GM12864 (cell line): ENCODE measurements at regions not wholly inside any gene's neighbourhood (a gene's known extent, or its start where the extent isn't known, plus 50 kb on each side); places are given as distances from the start of the nearest gene placed in this dataset.
A peak's percentile ranks its signal among the peaks of the same experiment; 100 is the strongest.

ENCODE experiments used
- DNase-seq: peaks from one replicate; pipeline ENCODE4 v3.0.0-alpha.2; 2011; ENCODE audit warnings: low read depth
- H3K4me3 ChIP-seq: 2 replicates; pipeline ENCODE4 v1.5.1; 2011; ENCODE audit warnings: mild to moderate bottlenecking, low read depth, low read length, control low read depth
- TF ChIP-seq, protein P1 (sequence below): IDR thresholded peaks from 2 replicates; pipeline ENCODE4 v1.5.1; 2011; ENCODE audit warnings: low read depth, mild to moderate bottlenecking, moderate library complexity, low read length, control low read depth, inconsistent platforms; ENCODE audit errors: missing control alignments

GRCh38 chr6:85948481-85948880 is 305.8 kb upstream of the SYNCRIP start:
- TF ChIP-seq, protein P1, sequence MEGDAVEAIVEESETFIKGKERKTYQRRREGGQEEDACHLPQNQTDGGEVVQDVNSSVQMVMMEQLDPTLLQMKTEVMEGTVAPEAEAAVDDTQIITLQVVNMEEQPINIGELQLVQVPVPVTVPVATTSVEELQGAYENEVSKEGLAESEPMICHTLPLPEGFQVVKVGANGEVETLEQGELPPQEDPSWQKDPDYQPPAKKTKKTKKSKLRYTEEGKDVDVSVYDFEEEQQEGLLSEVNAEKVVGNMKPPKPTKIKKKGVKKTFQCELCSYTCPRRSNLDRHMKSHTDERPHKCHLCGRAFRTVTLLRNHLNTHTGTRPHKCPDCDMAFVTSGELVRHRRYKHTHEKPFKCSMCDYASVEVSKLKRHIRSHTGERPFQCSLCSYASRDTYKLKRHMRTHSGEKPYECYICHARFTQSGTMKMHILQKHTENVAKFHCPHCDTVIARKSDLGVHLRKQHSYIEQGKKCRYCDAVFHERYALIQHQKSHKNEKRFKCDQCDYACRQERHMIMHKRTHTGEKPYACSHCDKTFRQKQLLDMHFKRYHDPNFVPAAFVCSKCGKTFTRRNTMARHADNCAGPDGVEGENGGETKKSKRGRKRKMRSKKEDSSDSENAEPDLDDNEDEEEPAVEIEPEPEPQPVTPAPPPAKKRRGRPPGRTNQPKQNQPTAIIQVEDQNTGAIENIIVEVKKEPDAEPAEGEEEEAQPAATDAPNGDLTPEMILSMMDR: no peak
- H3K4me3 ChIP-seq: no peak overlapping the region
- DNase-seq: no peak

DNA sequence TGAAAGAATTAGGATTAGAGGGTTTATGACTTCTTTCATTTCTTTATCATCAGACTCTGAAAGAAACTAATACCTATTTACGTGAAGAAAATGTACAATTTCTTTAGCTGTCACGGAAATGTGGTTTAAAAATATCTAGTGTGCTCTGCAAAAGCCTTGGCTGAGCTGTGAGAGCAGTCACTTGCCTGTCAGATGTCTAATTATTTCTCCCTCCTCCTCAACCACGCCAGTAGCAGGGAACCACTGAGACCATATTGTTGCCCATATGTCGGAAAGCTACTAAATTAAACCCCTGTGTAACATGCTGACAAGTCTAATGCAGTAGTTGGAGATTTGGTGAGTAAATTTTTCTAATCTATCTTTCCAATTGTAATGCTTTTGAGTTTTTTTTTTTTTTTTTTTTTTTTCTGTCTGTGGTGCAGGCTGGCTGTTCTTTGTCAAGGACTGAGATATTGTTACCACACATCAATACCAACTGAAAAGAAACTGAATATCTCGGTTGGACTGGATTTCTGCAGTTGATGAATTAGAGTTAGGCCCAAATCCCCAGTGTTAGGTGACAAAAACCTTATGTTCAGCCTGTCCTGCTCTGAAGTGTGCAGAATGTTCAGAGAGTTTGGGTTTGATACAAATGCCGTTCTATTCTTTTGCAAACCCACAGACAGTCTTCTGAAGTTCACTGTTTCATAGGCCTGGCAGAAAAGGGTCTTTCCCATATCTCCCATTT is 302.9 kb upstream of the SYNCRIP start:
- DNase-seq: no peak
- no peak overlapping the region for H3K4me3 ChIP-seq
- TF ChIP-seq, protein P1: no peak

- no peak overlapping the region for H3K4me3 ChIP-seq
- TF ChIP-seq, protein P1: no peak
- DNase-seq: no peak
Observed at GRCh38 chr6:85944776-85945175, 302.1 kb upstream of the SYNCRIP start.

DNA sequence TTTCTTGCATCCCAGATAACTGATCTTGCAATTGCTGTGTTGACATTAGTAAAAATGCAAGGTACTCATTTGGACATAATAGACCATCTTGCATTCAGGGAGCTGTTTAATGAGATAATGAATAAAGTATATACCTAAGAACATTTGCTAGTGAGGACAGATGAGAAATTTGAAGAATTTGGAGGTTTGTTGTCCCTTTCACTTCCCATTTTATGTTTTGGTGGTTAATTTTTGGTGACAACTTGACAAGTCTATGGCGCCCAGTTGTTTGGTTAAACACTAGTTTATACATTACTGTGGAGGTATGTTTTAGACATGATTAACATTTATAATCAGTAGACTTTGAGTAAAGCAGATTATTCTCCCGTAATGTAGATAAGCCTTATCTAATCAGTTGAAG is 300.2 kb upstream of the SYNCRIP start:
- TF ChIP-seq, protein P1: no peak
- no peak for DNase-seq
- H3K4me3 ChIP-seq: no peak overlapping the region

- no peak overlapping the region for H3K4me3 ChIP-seq
- no peak for DNase-seq
- TF ChIP-seq, protein P1: no peak
Observed at GRCh38 chr6:85936916-85937315, 294.2 kb upstream of the SYNCRIP start.

- H3K4me3 ChIP-seq: no peak overlapping the region
- DNase-seq: no peak
- TF ChIP-seq, protein P1: peak; percentile 67
Observed at GRCh38 chr6:85923013-85923430, 280.3 kb upstream of the SYNCRIP start.

DNA sequence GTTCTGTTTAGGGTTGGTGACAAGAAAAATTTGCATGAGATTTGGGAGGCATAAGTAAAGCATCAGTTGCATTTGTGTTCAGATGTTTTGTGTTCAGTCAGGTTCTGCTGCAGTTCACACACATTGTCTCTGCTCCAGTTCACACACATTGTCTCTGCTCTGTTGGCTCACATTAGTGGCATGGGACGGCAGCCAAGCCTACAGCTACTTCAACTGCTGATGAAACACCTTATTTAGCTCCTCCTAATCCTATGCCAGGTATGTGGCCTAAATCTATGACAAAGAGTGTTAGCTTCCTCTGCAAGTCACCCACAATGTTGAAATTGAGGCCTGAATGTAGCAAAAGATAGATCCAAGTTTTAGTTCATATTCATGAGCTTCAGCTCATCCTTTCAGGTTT is 278.1 kb upstream of the SYNCRIP start:
- no peak overlapping the region for H3K4me3 ChIP-seq
- TF ChIP-seq, protein P1: no peak
- DNase-seq: no peak
